ENCODE measurements at regions not wholly inside any gene's neighbourhood (a gene's known extent, or its start where the extent isn't known, plus 50 kb on each side); places are given as distances from the start of the nearest gene placed in this dataset.

DNA sequence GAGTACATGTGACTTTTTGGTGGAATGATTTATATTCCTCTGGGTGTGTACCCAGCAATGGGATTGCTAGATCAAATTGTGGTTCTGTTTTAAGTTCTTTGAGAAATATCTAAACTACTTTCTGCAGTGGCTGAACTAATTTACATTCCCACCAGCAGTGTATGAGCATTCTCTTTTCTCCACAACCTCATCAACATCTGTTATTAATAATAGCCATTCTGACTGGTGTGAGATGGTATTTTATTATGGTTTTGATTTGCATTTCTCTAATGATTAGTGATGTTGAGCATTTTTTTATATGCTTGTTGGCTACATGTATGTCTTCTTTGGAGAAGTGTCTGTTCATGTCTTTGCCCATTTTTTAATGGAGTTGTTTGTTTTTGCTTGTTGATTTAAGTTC, 267.4 kb upstream of the NT5C1B start:
- TF ChIP-seq, protein P1, sequence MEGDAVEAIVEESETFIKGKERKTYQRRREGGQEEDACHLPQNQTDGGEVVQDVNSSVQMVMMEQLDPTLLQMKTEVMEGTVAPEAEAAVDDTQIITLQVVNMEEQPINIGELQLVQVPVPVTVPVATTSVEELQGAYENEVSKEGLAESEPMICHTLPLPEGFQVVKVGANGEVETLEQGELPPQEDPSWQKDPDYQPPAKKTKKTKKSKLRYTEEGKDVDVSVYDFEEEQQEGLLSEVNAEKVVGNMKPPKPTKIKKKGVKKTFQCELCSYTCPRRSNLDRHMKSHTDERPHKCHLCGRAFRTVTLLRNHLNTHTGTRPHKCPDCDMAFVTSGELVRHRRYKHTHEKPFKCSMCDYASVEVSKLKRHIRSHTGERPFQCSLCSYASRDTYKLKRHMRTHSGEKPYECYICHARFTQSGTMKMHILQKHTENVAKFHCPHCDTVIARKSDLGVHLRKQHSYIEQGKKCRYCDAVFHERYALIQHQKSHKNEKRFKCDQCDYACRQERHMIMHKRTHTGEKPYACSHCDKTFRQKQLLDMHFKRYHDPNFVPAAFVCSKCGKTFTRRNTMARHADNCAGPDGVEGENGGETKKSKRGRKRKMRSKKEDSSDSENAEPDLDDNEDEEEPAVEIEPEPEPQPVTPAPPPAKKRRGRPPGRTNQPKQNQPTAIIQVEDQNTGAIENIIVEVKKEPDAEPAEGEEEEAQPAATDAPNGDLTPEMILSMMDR (IDR thresholded peaks at IDR 0.05) = no peak
- no peak for TF ChIP-seq POLR2A (IDR thresholded peaks at IDR 0.05)

All from heart left ventricle (tissue), 13 donors.